ENCODE measurements at regions not wholly inside any gene's neighbourhood (a gene's known extent, or its start where the extent isn't known, plus 50 kb on each side); places are given as distances from the start of the nearest gene placed in this dataset.

- ChIA-PET POLR2A (no interaction called here), CTCF (ENCODE audit: low intra/inter-chr PET ratio) (no interaction called here)
- H3K4me3 ChIP-seq = no peak overlapping the region
- intact Hi-C loops (cut with micrococcal nuclease) (no loop called here), in situ Hi-C loops (cut with MboI) (no loop called here)
- ATAC-seq (no peak), DNase-seq (ENCODE audit: extremely low read depth in 1 of 4, low spot score in 3 of 4) (no peak), FAIRE-seq (no peak)
- no TSS peak for BruUV-seq (replicated peaks)
- no peak overlapping the region for H2AFZ ChIP-seq (ENCODE audit: low read depth, low read length)
- H3K79me2 ChIP-seq (ENCODE audit: control insufficient read depth, insufficient read depth, low read length) = no peaks in the 10 kb centered on the region
- H3K9me1 ChIP-seq (ENCODE audit: control insufficient read depth, insufficient read depth, low read length) = no peaks in the 10 kb centered on the region
- H3K9me3 ChIP-seq (replicated peaks; ENCODE audit: control insufficient read depth, insufficient read depth, low read depth, low read length) = no peaks in the 10 kb centered on the region; the same call in 1 of the 2 replicates
- WGBS (ENCODE audit: insufficient coverage, low coverage, missing lambda C conversion rate) = 0% methylated on average over 3 of the region's 3 CpGs
- H3K4me2 ChIP-seq (ENCODE audit: insufficient read depth, low read length) = no peak overlapping the region
- no peak overlapping the region for H3K27ac ChIP-seq (ENCODE audit: extremely low read depth, low read depth, low read length)
- H3K4me1 ChIP-seq (replicated peaks in 1 of 2; ENCODE audit: control insufficient read depth in 2 of 2, insufficient read depth in 2 of 2, low read length in 2 of 2) = no peaks in the 10 kb centered on the region
- TF ChIP-seq L3MBTL2 (IDR thresholded peaks at IDR 0.05) = no peak
- TF ChIP-seq ZNF561 (CRISPR knock-in tag; conservative IDR thresholded peaks at IDR 0.05) = no peak
- no peak for TF ChIP-seq TEAD1 (CRISPR knock-in tag; IDR thresholded peaks at IDR 0.05)
- TF ChIP-seq GABPB2 (CRISPR knock-in tag; conservative IDR thresholded peaks at IDR 0.05) = no peak
- no peak for TF ChIP-seq SIX5 (IDR thresholded peaks at IDR 0.05; ENCODE audit: borderline replicate concordance in 1 of 2, insufficient read depth in 1 of 2, low read depth in 1 of 2, low read length in 2 of 2)
- TF ChIP-seq ZBTB1 (CRISPR knock-in tag; IDR thresholded peaks at IDR 0.05; ENCODE audit: borderline replicate concordance, low read depth) = no peak
- TF ChIP-seq, protein P1, sequence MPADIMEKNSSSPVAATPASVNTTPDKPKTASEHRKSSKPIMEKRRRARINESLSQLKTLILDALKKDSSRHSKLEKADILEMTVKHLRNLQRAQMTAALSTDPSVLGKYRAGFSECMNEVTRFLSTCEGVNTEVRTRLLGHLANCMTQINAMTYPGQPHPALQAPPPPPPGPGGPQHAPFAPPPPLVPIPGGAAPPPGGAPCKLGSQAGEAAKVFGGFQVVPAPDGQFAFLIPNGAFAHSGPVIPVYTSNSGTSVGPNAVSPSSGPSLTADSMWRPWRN (IDR thresholded peaks at IDR 0.05; ENCODE audit: low read depth) = no peak
- no peak for TF ChIP-seq ZBTB17 (CRISPR knock-in tag; IDR thresholded peaks at IDR 0.05)
- no peak for TF ChIP-seq NFE2 (IDR thresholded peaks at IDR 0.05; ENCODE audit: low read depth)
- TF ChIP-seq PPARD (CRISPR knock-in tag; IDR thresholded peaks at IDR 0.05) = no peak
- TF ChIP-seq POU5F1 (IDR thresholded peaks at IDR 0.05; ENCODE audit: borderline replicate concordance, low read depth, low read length, partially characterized antibody) = no peak
- no peaks in the 10 kb centered on the region for H3K36me3 ChIP-seq (ENCODE audit: control insufficient read depth, insufficient read depth, low read length)
- H3K9ac ChIP-seq (ENCODE audit: insufficient read depth in 1 of 2, low read depth in 2 of 2, low read length in 2 of 2) = no peak overlapping the region
- no peaks in the 10 kb centered on the region for H3K27me3 ChIP-seq (ENCODE audit: control insufficient read depth in 2 of 2, insufficient read depth in 2 of 2, low read length in 2 of 2)
- no peaks in the 10 kb centered on the region for H4K20me1 ChIP-seq (replicated peaks; ENCODE audit: control insufficient read depth, insufficient read depth, low read length)
Measured at GRCh38 chr1:242641461-242641860, 117.0 kb upstream of the PLD5 start.

Measured in K562 (cell line).